ENCODE measurements at regions not wholly inside any gene's neighbourhood (a gene's known extent, or its start where the extent isn't known, plus 50 kb on each side); places are given as distances from the start of the nearest gene placed in this dataset.

- Mint-ChIP-seq H3K27ac (no peak overlapping the region), H3K36me3 (no peaks in the 10 kb centered on the region), H3K27me3 (ENCODE audit: low read depth in 2 of 2) (peaks cover 0 to 3% of the 10 kb centered on the region in 2 donors), H3K4me1 (no peaks in the 10 kb centered on the region), H3K4me3 (no peak overlapping the region), H3K9me3 (no peaks in the 10 kb centered on the region)
- intact Hi-C loops (cut with micrococcal nuclease), result no loop called here
- H3K4me3 ChIP-seq (ENCODE audit: low read length), result no peak overlapping the region
- no peak for ATAC-seq
- TF ChIP-seq, protein P1, sequence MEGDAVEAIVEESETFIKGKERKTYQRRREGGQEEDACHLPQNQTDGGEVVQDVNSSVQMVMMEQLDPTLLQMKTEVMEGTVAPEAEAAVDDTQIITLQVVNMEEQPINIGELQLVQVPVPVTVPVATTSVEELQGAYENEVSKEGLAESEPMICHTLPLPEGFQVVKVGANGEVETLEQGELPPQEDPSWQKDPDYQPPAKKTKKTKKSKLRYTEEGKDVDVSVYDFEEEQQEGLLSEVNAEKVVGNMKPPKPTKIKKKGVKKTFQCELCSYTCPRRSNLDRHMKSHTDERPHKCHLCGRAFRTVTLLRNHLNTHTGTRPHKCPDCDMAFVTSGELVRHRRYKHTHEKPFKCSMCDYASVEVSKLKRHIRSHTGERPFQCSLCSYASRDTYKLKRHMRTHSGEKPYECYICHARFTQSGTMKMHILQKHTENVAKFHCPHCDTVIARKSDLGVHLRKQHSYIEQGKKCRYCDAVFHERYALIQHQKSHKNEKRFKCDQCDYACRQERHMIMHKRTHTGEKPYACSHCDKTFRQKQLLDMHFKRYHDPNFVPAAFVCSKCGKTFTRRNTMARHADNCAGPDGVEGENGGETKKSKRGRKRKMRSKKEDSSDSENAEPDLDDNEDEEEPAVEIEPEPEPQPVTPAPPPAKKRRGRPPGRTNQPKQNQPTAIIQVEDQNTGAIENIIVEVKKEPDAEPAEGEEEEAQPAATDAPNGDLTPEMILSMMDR (IDR thresholded peaks at IDR 0.05), result no peak
- H3K27me3 ChIP-seq (ENCODE audit: control insufficient read depth, insufficient read depth, low read length), result no peaks in the 10 kb centered on the region
- H3K36me3 ChIP-seq (ENCODE audit: control insufficient read depth, insufficient read depth, low read length), result no peaks in the 10 kb centered on the region
- WGBS (ENCODE audit: insufficient coverage), result 95% methylated on average over 5 of the region's 6 CpGs
- H3K4me1 ChIP-seq (ENCODE audit: control insufficient read depth, insufficient read depth, low read length), result no peaks in the 10 kb centered on the region
- H3K27ac ChIP-seq (ENCODE audit: low read length), result no peak overlapping the region
- DNase-seq, result no peak
- no peaks in the 10 kb centered on the region for H3K9me3 ChIP-seq (ENCODE audit: control insufficient read depth, insufficient read depth, low read length)
Measured at GRCh38 chr3:102741694-102742093, 306.9 kb downstream of the ZPLD1 start.

DNA sequence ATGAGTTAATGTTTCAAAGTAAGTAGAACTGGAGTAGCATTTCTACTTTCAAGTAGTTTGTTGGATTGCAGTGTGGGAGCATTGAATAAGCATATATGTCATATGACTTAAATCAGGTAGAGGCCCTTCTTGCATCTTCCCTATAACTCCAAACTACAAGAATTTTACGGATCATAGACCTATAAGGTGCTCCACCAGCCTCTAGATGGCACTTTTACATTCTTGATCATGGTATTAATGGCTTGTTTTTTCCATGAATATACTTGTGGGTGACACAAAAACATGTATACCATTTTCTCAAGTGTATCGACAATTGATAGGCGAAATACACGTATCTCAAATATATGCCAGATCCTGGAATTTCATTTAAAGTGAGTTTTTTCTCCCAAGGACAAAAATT lies 311.1 kb downstream of the ZPLD1 start:
- DNase-seq (no peak), ATAC-seq (no peak)
- Histone ChIP-seq H3K27ac (ENCODE audit: low read length) (no peak overlapping the region), H3K9me3 (ENCODE audit: control insufficient read depth, insufficient read depth, low read length) (no peaks in the 10 kb centered on the region), H3K4me3 (ENCODE audit: low read length) (no peak overlapping the region), H3K36me3 (ENCODE audit: control insufficient read depth, insufficient read depth, low read length) (no peaks in the 10 kb centered on the region), H3K27me3 (ENCODE audit: control insufficient read depth, insufficient read depth, low read length) (no peaks in the 10 kb centered on the region), H3K4me1 (ENCODE audit: control insufficient read depth, insufficient read depth, low read length) (no peaks in the 10 kb centered on the region)
- TF ChIP-seq, protein P1 (IDR thresholded peaks at IDR 0.05), result no peak
- intact Hi-C loops (cut with micrococcal nuclease), result no loop called here
- H3K9me3 Mint-ChIP-seq, result no peaks in the 10 kb centered on the region
- no peaks in the 10 kb centered on the region for H3K4me1 Mint-ChIP-seq
- H3K27me3 Mint-ChIP-seq (ENCODE audit: low read depth in 2 of 2), result peaks cover 0 to 3% of the 10 kb centered on the region in 2 donors
- 94% methylated on average over 3 of the region's 4 CpGs for WGBS (ENCODE audit: insufficient coverage)
- no peak overlapping the region for H3K4me3 Mint-ChIP-seq
- H3K36me3 Mint-ChIP-seq, result no peaks in the 10 kb centered on the region
- H3K27ac Mint-ChIP-seq, result no peak overlapping the region

GRCh38 chr3:102747611-102748010 lies 312.8 kb downstream of the ZPLD1 start:
- H3K9me3 Mint-ChIP-seq, result no peaks in the 10 kb centered on the region
- TF ChIP-seq, protein P1 (IDR thresholded peaks at IDR 0.05), result no peak
- ATAC-seq, result no peak
- no peak overlapping the region for H3K4me3 Mint-ChIP-seq
- 87% methylated on average over 4 of the region's 4 CpGs for WGBS (ENCODE audit: insufficient coverage)
- H3K4me1 Mint-ChIP-seq, result no peaks in the 10 kb centered on the region
- no peak overlapping the region for H3K27ac Mint-ChIP-seq
- no peak for DNase-seq
- Histone ChIP-seq H3K9me3 (ENCODE audit: control insufficient read depth, insufficient read depth, low read length) (no peaks in the 10 kb centered on the region), H3K4me3 (ENCODE audit: low read length) (no peak overlapping the region), H3K27ac (ENCODE audit: low read length) (no peak overlapping the region), H3K36me3 (ENCODE audit: control insufficient read depth, insufficient read depth, low read length) (no peaks in the 10 kb centered on the region), H3K4me1 (ENCODE audit: control insufficient read depth, insufficient read depth, low read length) (no peaks in the 10 kb centered on the region), H3K27me3 (ENCODE audit: control insufficient read depth, insufficient read depth, low read length) (no peaks in the 10 kb centered on the region)
- H3K36me3 Mint-ChIP-seq, result no peaks in the 10 kb centered on the region
- intact Hi-C loops (cut with micrococcal nuclease), result no loop called here
- peaks cover 0 to 3% of the 10 kb centered on the region in 2 donors for H3K27me3 Mint-ChIP-seq (ENCODE audit: low read depth in 2 of 2)

DNA sequence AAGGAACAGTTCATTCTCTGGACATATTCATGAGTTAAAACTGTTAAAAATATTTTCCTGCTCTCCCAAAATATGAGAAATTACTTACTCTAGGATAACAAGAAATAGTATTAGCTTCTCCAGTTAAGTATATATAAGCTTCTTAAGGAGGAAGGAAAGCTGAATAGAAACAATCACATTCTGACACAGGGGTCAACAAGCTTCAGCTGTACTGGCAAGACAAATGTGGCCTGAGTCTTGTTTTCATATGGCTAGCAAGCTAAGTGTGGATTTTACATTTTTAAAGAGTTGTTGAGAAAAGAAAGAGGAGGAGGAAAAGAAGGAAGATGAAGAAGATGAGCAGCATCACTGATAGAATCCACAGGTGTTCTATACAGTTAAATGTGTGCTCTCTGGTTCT lies 313.8 kb downstream of the ZPLD1 start:
- no peaks in the 10 kb centered on the region for H3K9me3 ChIP-seq (ENCODE audit: control insufficient read depth, insufficient read depth, low read length)
- H3K4me3 ChIP-seq (ENCODE audit: low read length), result no peak overlapping the region
- no peaks in the 10 kb centered on the region for H3K9me3 Mint-ChIP-seq
- H3K27ac Mint-ChIP-seq, result no peak overlapping the region
- H3K27me3 ChIP-seq (ENCODE audit: control insufficient read depth, insufficient read depth, low read length), result no peaks in the 10 kb centered on the region
- DNase-seq (no peak), ATAC-seq (no peak)
- no peak overlapping the region for H3K4me3 Mint-ChIP-seq
- H3K27ac ChIP-seq (ENCODE audit: low read length), result no peak overlapping the region
- TF ChIP-seq, protein P1 (IDR thresholded peaks at IDR 0.05), result no peak
- intact Hi-C loops (cut with micrococcal nuclease), result no loop called here
- peaks cover 0 to under 1% of the 10 kb centered on the region in 2 donors for H3K27me3 Mint-ChIP-seq (ENCODE audit: low read depth in 2 of 2)
- no peaks in the 10 kb centered on the region for H3K4me1 Mint-ChIP-seq
- no peaks in the 10 kb centered on the region for H3K36me3 Mint-ChIP-seq
- H3K36me3 ChIP-seq (ENCODE audit: control insufficient read depth, insufficient read depth, low read length), result no peaks in the 10 kb centered on the region
- H3K4me1 ChIP-seq (ENCODE audit: control insufficient read depth, insufficient read depth, low read length), result no peaks in the 10 kb centered on the region
